ENCODE measurements at regions not wholly inside any gene's neighbourhood (a gene's known extent, or its start where the extent isn't known, plus 50 kb on each side); places are given as distances from the start of the nearest gene placed in this dataset.

DNA sequence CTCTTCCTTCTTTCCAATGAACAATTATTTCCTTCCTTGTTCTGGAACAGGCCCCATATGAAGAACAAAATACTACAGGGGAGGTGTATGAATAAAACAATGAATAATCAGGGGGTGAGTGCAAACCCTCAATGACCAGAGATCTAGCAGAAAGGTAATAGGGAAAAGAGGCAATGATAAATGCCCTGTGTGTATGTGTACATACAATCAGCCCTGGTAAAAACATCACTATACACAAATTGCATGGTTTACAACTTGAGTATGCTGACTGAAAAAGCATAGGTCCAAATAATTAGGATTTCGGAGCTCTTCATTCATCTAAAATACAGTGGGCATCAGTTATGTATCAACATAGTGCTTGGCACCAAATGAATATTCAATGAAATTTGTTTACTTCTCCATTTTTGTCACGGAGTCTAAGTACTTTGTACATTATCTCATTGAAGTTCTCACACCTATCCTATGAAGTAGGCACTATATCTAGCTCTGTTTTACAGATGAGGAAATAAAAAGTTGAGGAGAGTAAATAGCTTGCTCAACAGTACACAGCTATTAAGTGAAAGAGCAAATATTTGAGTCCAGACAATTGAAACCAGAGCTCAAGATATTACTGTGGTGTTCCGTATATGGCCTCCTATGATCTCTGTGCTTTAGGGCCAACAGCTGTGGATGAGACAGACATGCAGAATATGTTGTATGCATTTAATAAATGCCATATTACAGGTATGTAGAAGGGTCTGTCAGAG, 1065.4 kb downstream of the SORCS3 start:
- Histone ChIP-seq H4K20me1 (ENCODE audit: insufficient read depth, low read length) (no peaks in the 10 kb centered on the region), H3K23ac (ENCODE audit: low read depth, low read length) (no peak overlapping the region), H3K4me1 (ENCODE audit: control insufficient read depth, insufficient read depth, low read length) (no peaks in the 10 kb centered on the region), H3K14ac (replicated peaks; ENCODE audit: low read depth, low read length) (no peak overlapping the region), H3K79me1 (ENCODE audit: low read depth in 1 of 2, low read length in 2 of 2) (no peaks in the 10 kb centered on the region), H2BK15ac (ENCODE audit: low read depth, low read length) (no peak overlapping the region), H3K36me3 (ENCODE audit: control insufficient read depth, insufficient read depth, low read length) (no peaks in the 10 kb centered on the region), H3K4me3 (ENCODE audit: insufficient read depth, low read depth, low read length) (no peak overlapping the region), H4K91ac (ENCODE audit: insufficient read depth, low read depth, low read length) (no peak overlapping the region), H3K27me3 (ENCODE audit: control insufficient read depth, insufficient read depth, low read length) (no peaks in the 10 kb centered on the region), H3K27ac (ENCODE audit: insufficient read depth, low read length) (no peak overlapping the region), H2BK120ac (ENCODE audit: low read depth, low read length) (no peak overlapping the region), H2AFZ (replicated peaks; ENCODE audit: low read length, poor library complexity) (no peak overlapping the region), H3K9ac (ENCODE audit: low read depth, low read length) (no peak overlapping the region), H3K4me2 (ENCODE audit: low read depth, low read length) (no peak overlapping the region), H4K5ac (ENCODE audit: low read depth, low read length) (no peak overlapping the region), H2AK9ac (replicated peaks; ENCODE audit: low read depth, low read length, poor library complexity) (no peak overlapping the region), H2BK20ac (ENCODE audit: low read depth, low read length) (no peak overlapping the region), H3K18ac (ENCODE audit: low read depth, low read length) (no peak overlapping the region), H3K9me1 (ENCODE audit: insufficient read depth, low read length) (no peaks in the 10 kb centered on the region), H3K9me3 (ENCODE audit: control insufficient read depth, insufficient read depth, low read length) (no peaks in the 10 kb centered on the region), H3K56ac (ENCODE audit: extremely low read depth, insufficient read depth, low read length) (no peak overlapping the region), H4K8ac (ENCODE audit: low read depth in 2 of 2, low read length in 2 of 2) (no peak overlapping the region), H3K4ac (ENCODE audit: low read depth, low read length) (no peak overlapping the region), H2BK5ac (ENCODE audit: low read depth, low read length, poor library complexity, severe bottlenecking) (no peak overlapping the region), H2AK5ac (ENCODE audit: low read depth, low read length) (no peak overlapping the region)
- TF ChIP-seq MXI1 (IDR thresholded peaks at IDR 0.05; ENCODE audit: borderline replicate concordance, low read depth, low read length): no peak
- TF ChIP-seq POLR2A (IDR thresholded peaks at IDR 0.05; ENCODE audit: low read depth, low read length): no peak
- no peak for TF ChIP-seq BHLHE40 (IDR thresholded peaks at IDR 0.05; ENCODE audit: low read depth, low read length)
- TF ChIP-seq RAD21 (IDR thresholded peaks at IDR 0.05; ENCODE audit: low read length): no peak
- TF ChIP-seq CHD1 (IDR thresholded peaks at IDR 0.05; ENCODE audit: low read depth, low read length): no peak
- dilution Hi-C loops (cut with HindIII; ENCODE audit: low sequenced_read_pairs, unreplicated experiment) (no loop called here), in situ Hi-C loops (cut with MboI; ENCODE audit: low sequenced_read_pairs) (no loop called here), intact Hi-C loops (cut with micrococcal nuclease) (no loop called here)
- ChIA-PET CTCF (no interaction called here), POLR2A (ENCODE audit: unreplicated experiment) (no interaction called here)
- DNase-seq: no peak
- no peak for ATAC-seq (ENCODE audit: low read depth)
- no TSS peak for BruUV-seq (replicated peaks)
- WGBS, 2 experiments (ENCODE audit: extremely low coverage in 2 of 2, insufficient read length in 1 of 2): no CpG with 5 or more reads among the region's 3 CpGs
